GM18505 (cell line): ENCODE measurements at regions not wholly inside any gene's neighbourhood (a gene's known extent, or its start where the extent isn't known, plus 50 kb on each side); places are given as distances from the start of the nearest gene placed in this dataset.

Source experiments
- ATAC-seq: cut with Tn5 transposase; IDR thresholded peaks from one replicate; pipeline ENCODE4 v1.9.1; 2021; ENCODE audit not compliant: unreplicated experiment
- POLR2A ChIP-seq: IDR thresholded peaks from 4 replicates; pipeline ENCODE4 v1.6.1; 2011; ENCODE audit warnings: borderline replicate concordance; ENCODE audit not compliant: insufficient read depth, insufficient read length; ENCODE audit errors: extremely low read depth

GRCh38 chrX:110440016-110440805, 81.6 kb downstream of the RTL9 start:
- TF ChIP-seq POLR2A, result no peak
- ATAC-seq, result no peak

- TF ChIP-seq POLR2A, result no peak
- peak; percentile 77 for ATAC-seq
Measured at GRCh38 chrX:110442635-110443034, 84.0 kb downstream of the RTL9 start.

- no peak for ATAC-seq
- TF ChIP-seq POLR2A, result no peak
Measured at GRCh38 chrX:110444996-110445395, 86.3 kb downstream of the RTL9 start.

GRCh38 chrX:110448459-110448858, 89.8 kb downstream of the RTL9 start:
- TF ChIP-seq POLR2A, result no peak
- ATAC-seq, result no peak

GRCh38 chrX:110449312-110449711, 90.7 kb downstream of the RTL9 start:
- no peak for ATAC-seq

GRCh38 chrX:110450050-110450449, 91.4 kb downstream of the RTL9 start:
- ATAC-seq, result peak; percentile 81
- no peak for TF ChIP-seq POLR2A

More at GRCh38 chrX:110449312-110449711, 90.7 kb downstream of the RTL9 start:
- TF ChIP-seq POLR2A, result no peak

GRCh38 chrX:110454336-110454735, 95.7 kb downstream of the RTL9 start:
- no peak for ATAC-seq
- TF ChIP-seq POLR2A, result no peak

- TF ChIP-seq POLR2A, result no peak
- no peak for ATAC-seq
Measured at GRCh38 chrX:110462957-110463356, 104.3 kb downstream of the RTL9 start.

GRCh38 chrX:110466790-110467189, 108.1 kb downstream of the RTL9 start:
- ATAC-seq, result no peak
- no peak for TF ChIP-seq POLR2A

GRCh38 chrX:110472265-110472664, 113.6 kb downstream of the RTL9 start:
- no peak for ATAC-seq
- TF ChIP-seq POLR2A, result no peak

- no peak for ATAC-seq
- no peak for TF ChIP-seq POLR2A
Measured at GRCh38 chrX:110477593-110478228, 119.1 kb downstream of the RTL9 start.

- no peak for ATAC-seq
- TF ChIP-seq POLR2A, result no peak
Measured at GRCh38 chrX:110491846-110492620, 133.4 kb downstream of the RTL9 start.

GRCh38 chrX:110504947-110505346, 146.3 kb downstream of the RTL9 start:
- no peak for ATAC-seq
- no peak for TF ChIP-seq POLR2A

- no peak for TF ChIP-seq POLR2A
- ATAC-seq, result no peak
Measured at GRCh38 chrX:110509755-110510532, 151.3 kb downstream of the RTL9 start.

GRCh38 chrX:110511238-110511637, 152.6 kb downstream of the RTL9 start:
- TF ChIP-seq POLR2A, result no peak
- no peak for ATAC-seq
